ENCODE measurements at regions not wholly inside any gene's neighbourhood (a gene's known extent, or its start where the extent isn't known, plus 50 kb on each side); places are given as distances from the start of the nearest gene placed in this dataset.
"Not testable (repeated sequence)": the region's sequence is repeated elsewhere in the genome, so short reads cannot be mapped to it uniquely, and the experiment has no call there.

DNA sequence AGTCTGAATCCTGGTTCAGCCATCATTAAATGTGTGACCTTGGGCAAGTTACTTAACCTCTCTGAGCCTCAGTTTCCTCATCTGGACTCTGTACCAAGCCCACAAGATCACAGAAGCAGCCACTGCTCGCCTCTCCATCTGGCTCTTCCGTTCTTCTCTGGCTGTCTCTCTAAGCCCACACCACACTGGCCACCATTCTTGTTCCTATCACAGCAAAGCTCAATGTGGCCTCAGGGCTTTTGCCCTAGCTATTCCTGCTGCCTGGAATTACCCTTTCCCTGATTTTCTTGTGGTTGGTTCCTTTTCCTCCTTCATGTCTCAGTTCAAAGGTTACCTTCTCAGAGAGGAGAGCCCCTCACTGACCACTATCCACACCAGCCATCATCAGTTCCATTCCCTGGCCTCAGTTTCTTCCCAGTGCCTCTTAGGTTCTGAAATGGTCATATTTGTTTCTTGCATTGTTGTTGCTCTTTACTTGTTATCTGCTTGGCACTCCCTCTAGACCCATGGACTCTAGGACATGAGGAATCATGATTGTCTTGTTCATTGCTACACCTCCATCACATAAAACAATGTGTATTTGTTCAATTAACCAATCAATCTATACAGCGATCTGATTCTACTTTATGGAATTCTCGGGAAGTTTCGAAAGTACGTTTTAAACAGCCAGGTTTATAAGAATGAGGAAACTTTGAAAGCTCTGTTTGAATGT is 56.5 kb upstream of the PTPN1 start:
- no peaks in the 10 kb centered on the region for H3K36me3 ChIP-seq (replicated peaks in 1 of 2)
- no peak for DNase-seq
- no peaks in the 10 kb centered on the region for H3K27me3 ChIP-seq
- 78 to 82% (median 80%) methylated on average over 6 of the region's 6 CpGs for WGBS, 4 donors
- intact Hi-C loops (cut with DNase I) = loop anchor here in 1 of 2 donors (10.0 kb wide), 1 partner anchor 49 kb away; no protein-coding TSS in a partner anchor
- no peak overlapping the region for H3K4me3 ChIP-seq
- no peaks in the 10 kb centered on the region for H3K9me3 ChIP-seq (replicated peaks in 1 of 3)
- peaks cover 13 to 14% of the 10 kb centered on the region in 2 donors for H3K4me1 ChIP-seq (replicated peaks in 1 of 2)
- H3K27ac ChIP-seq = peak overlapping the region in 1 of 5 donors; percentile 7
- TF ChIP-seq POLR2A (IDR thresholded peaks at IDR 0.05) = no peak
- TF ChIP-seq, protein P1, sequence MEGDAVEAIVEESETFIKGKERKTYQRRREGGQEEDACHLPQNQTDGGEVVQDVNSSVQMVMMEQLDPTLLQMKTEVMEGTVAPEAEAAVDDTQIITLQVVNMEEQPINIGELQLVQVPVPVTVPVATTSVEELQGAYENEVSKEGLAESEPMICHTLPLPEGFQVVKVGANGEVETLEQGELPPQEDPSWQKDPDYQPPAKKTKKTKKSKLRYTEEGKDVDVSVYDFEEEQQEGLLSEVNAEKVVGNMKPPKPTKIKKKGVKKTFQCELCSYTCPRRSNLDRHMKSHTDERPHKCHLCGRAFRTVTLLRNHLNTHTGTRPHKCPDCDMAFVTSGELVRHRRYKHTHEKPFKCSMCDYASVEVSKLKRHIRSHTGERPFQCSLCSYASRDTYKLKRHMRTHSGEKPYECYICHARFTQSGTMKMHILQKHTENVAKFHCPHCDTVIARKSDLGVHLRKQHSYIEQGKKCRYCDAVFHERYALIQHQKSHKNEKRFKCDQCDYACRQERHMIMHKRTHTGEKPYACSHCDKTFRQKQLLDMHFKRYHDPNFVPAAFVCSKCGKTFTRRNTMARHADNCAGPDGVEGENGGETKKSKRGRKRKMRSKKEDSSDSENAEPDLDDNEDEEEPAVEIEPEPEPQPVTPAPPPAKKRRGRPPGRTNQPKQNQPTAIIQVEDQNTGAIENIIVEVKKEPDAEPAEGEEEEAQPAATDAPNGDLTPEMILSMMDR (IDR thresholded peaks at IDR 0.05) = no peak

DNA sequence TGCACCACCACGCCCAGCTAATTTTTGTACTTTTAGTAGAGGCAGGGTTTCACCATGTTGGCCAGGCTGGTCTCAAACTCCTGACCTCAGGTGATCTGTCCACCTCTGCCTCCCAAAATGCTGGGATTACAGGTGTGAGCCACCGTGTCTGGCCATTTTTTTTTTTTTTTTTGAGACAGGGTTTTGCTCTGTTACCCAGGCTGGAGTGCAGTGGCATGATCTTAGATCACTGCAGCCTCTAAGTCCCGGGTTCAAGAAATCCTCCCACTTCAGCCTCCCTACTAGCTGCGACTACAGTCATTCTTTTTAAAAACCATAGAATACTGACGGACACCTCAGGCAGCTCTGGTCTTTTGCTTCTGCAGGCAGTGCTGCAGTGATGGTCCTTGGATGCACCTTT is 54.9 kb upstream of the PTPN1 start:
- 79 to 93% (median 90%) methylated on average over 5 of the region's 5 CpGs for WGBS, 4 donors
- not testable (repeated sequence) for H3K9me3 ChIP-seq (replicated peaks in 1 of 3); H3K27me3 ChIP-seq; DNase-seq; H3K36me3 ChIP-seq (replicated peaks in 1 of 2); H3K4me3 ChIP-seq
- peaks cover 14 to 16% of the 10 kb centered on the region in 2 donors for H3K4me1 ChIP-seq (replicated peaks in 1 of 2)
- intact Hi-C loops (cut with DNase I) = loop anchor here (5.0 to 10.0 kb wide), 2 partner anchors 50 to 53 kb away; no protein-coding TSS in a partner anchor
- peak overlapping the region in 2 of 5 donors; percentile 68 to 79 for H3K27ac ChIP-seq

DNA sequence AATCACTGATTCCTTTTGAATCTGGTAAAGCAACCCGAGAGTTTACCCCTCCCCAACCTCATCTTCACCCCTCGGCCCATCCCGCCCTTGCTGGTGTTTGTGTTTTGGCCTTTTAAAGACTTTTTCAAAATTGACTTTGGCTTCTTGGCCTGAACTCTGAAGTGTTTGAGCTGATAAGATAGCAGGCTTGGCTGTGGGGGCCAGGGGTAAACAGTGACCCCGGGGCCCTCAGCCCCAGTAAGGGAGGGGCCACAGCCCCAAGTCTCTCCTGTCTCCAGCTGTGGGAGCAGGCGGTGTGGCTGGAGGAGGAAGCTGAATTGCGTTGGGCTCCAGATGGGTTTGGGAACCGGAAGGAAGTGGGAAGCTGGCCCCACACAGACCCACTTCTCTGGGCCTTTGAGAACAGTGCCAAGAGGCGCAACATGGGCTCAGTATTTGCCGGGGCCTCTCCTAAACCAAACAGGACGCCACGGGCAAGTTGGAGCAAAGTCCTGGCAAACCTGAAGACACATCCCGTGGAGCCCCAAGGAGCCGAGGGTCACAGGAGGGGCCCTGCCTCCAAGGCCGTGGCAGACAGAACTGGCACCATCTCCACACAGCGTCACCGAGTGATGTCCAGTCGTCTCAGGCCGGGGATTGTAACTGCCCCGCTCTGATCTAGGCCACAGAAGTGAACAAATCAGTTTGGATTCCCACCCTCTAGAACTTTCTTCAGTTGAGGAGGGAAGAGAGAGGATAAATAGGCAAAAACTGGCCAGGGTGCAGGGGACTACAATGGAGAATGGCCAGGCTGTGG is 54.3 kb upstream of the PTPN1 start:
- Histone ChIP-seq H3K4me1 (replicated peaks in 1 of 2) (peaks cover 18 to 20% of the 10 kb centered on the region in 2 donors), H3K27me3 (no peaks in the 10 kb centered on the region), H3K9me3 (replicated peaks in 1 of 3) (no peaks in the 10 kb centered on the region), H3K36me3 (replicated peaks in 1 of 2) (no peaks in the 10 kb centered on the region), H3K4me3 (no peak overlapping the region), H3K27ac (peak overlapping the region in 3 of 5 donors; percentile 16 to 79 (median 68))
- peak in 2 of 7 donors; percentile 48 to 53 for DNase-seq
- WGBS, 4 donors = 60 to 81% (median 72%) methylated on average over 14 to 19 of the region's 19 CpGs
- intact Hi-C loops (cut with DNase I) = loop anchor here (5.0 to 10.0 kb wide), 2 partner anchors 51 to 54 kb away; no protein-coding TSS in a partner anchor
- TF ChIP-seq POLR2A (IDR thresholded peaks at IDR 0.05) = no peak
- TF ChIP-seq, protein P1 (IDR thresholded peaks at IDR 0.05) = no peak

DNA sequence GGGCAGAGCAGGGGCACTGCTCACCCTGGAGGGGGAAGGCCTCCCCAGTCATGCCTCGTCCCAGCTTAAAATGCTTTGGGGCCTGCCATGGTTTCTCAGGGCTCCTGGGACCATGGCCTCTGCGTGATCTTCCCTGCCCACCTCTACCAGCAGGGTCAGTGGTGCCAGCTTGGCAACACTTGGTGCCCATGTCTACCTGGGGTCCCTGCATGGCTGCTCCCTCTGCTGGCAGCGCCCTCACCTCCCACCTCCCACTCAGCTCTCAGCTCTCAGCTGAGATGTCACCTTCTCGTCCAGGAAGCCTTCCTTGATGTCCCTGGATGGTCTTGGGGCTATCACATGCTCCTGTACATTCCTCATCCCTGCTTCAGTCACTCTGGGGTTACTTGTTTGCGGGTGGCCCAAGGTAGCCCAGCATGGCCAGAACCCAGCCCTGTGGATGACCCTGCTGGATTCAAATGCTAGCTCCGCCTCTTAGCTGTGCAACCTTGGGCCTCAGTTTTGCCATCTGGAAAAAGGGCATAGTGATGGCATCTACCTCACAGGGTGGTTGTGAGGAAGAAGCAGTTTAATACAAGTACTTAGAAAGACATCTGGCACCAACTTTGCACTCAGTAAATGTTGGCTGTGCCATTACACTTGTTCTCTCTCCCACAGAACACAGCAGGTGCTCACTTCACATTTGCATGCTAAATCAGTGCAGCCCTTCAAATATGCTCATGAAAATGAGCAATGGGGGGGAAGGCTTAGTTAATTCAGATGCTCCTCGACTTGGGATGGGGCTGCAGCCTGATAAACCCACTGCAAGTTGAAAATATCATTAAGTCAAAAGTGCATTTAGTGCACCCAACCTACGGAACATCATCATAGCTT is 53.5 kb upstream of the PTPN1 start:
- TF ChIP-seq POLR2A (IDR thresholded peaks at IDR 0.05) = no peak
- TF ChIP-seq, protein P1 (IDR thresholded peaks at IDR 0.05) = peak in 2 of 6 experiments; percentile 7 to 9
- Histone ChIP-seq H3K27ac (peak overlapping the region in 3 of 5 donors; percentile 16 to 79 (median 68)), H3K36me3 (replicated peaks in 1 of 2) (no peaks in the 10 kb centered on the region), H3K27me3 (no peaks in the 10 kb centered on the region), H3K4me3 (no peak overlapping the region), H3K4me1 (replicated peaks in 1 of 2) (peaks cover 12 to 14% of the 10 kb centered on the region in 2 donors), H3K9me3 (replicated peaks in 1 of 3) (no peaks in the 10 kb centered on the region)
- no peak for DNase-seq
- WGBS, 4 donors = 88 to 96% (median 90%) methylated on average over 6 to 8 of the region's 8 CpGs
- intact Hi-C loops (cut with DNase I) = loop anchor here (5.0 to 10.0 kb wide), 2 partner anchors 52 to 54 kb away; no protein-coding TSS in a partner anchor

All from adrenal gland (tissue), 9 donors.